ENCODE measurements at regions not wholly inside any gene's neighbourhood (a gene's known extent, or its start where the extent isn't known, plus 50 kb on each side); places are given as distances from the start of the nearest gene placed in this dataset.

- no peaks in the 10 kb centered on the region for H3K4me1 Mint-ChIP-seq
- no peaks in the 10 kb centered on the region for H3K36me3 Mint-ChIP-seq (ENCODE audit: low read depth)
- H3K9me3 Mint-ChIP-seq: peaks cover 9% of the 10 kb centered on the region
- TF ChIP-seq, protein P1, sequence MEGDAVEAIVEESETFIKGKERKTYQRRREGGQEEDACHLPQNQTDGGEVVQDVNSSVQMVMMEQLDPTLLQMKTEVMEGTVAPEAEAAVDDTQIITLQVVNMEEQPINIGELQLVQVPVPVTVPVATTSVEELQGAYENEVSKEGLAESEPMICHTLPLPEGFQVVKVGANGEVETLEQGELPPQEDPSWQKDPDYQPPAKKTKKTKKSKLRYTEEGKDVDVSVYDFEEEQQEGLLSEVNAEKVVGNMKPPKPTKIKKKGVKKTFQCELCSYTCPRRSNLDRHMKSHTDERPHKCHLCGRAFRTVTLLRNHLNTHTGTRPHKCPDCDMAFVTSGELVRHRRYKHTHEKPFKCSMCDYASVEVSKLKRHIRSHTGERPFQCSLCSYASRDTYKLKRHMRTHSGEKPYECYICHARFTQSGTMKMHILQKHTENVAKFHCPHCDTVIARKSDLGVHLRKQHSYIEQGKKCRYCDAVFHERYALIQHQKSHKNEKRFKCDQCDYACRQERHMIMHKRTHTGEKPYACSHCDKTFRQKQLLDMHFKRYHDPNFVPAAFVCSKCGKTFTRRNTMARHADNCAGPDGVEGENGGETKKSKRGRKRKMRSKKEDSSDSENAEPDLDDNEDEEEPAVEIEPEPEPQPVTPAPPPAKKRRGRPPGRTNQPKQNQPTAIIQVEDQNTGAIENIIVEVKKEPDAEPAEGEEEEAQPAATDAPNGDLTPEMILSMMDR (IDR thresholded peaks at IDR 0.05): no peak
- no peak for DNase-seq
- H3K27ac Mint-ChIP-seq: no peak overlapping the region
- H3K27me3 Mint-ChIP-seq (ENCODE audit: low read depth, poor library complexity): peaks cover 27% of the 10 kb centered on the region
- H3K4me3 Mint-ChIP-seq: no peak overlapping the region
Measured at GRCh38 chr15:88323976-88324740, 67.6 kb upstream of the NTRK3 start.

- no peaks in the 10 kb centered on the region for H3K36me3 Mint-ChIP-seq (ENCODE audit: low read depth)
- peaks cover 11% of the 10 kb centered on the region for H3K9me3 Mint-ChIP-seq
- no peaks in the 10 kb centered on the region for H3K4me1 Mint-ChIP-seq
- H3K27me3 Mint-ChIP-seq (ENCODE audit: low read depth, poor library complexity): peaks cover 22% of the 10 kb centered on the region
- TF ChIP-seq, protein P1 (IDR thresholded peaks at IDR 0.05): no peak
- no peak overlapping the region for H3K27ac Mint-ChIP-seq
- no peak overlapping the region for H3K4me3 Mint-ChIP-seq
- no peak for DNase-seq
Measured at GRCh38 chr15:88323468-88323867, 66.9 kb upstream of the NTRK3 start.

GRCh38 chr15:88322461-88322860 lies 65.9 kb upstream of the NTRK3 start:
- no peak overlapping the region for H3K4me3 Mint-ChIP-seq
- TF ChIP-seq, protein P1 (IDR thresholded peaks at IDR 0.05): no peak
- H3K27ac Mint-ChIP-seq: no peak overlapping the region
- H3K27me3 Mint-ChIP-seq (ENCODE audit: low read depth, poor library complexity): peaks cover 22% of the 10 kb centered on the region
- no peak for DNase-seq
- H3K9me3 Mint-ChIP-seq: peaks cover 11% of the 10 kb centered on the region
- H3K4me1 Mint-ChIP-seq: no peaks in the 10 kb centered on the region
- H3K36me3 Mint-ChIP-seq (ENCODE audit: low read depth): no peaks in the 10 kb centered on the region

GRCh38 chr15:88321271-88321670 lies 64.7 kb upstream of the NTRK3 start:
- no peak overlapping the region for H3K4me3 Mint-ChIP-seq
- no peaks in the 10 kb centered on the region for H3K4me1 Mint-ChIP-seq

DNA sequence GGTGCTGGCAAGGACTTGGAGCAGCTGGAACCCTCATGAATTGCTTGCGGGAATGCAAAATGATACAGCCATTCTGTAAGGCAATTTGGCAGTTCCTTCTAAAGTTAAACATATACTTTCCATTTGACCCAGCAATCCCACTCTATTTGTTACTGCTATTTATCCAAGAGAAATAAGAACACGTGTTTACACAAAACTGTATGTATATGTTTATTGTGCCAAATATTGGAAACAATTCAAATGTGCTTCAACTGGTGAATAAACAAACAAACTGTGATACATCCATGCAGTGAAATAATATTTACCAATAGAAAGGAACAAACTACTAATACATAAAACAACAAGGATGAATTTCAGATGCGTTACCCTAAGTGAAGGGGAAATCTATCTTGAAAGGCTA lies 60.0 kb upstream of the NTRK3 start:
- DNase-seq: no peak
- peaks cover 29% of the 10 kb centered on the region for H3K27me3 Mint-ChIP-seq (ENCODE audit: low read depth, poor library complexity)
- no peaks in the 10 kb centered on the region for H3K36me3 Mint-ChIP-seq (ENCODE audit: low read depth)
- H3K9me3 Mint-ChIP-seq: peaks cover 30% of the 10 kb centered on the region
- no peak overlapping the region for H3K27ac Mint-ChIP-seq
- TF ChIP-seq, protein P1 (IDR thresholded peaks at IDR 0.05): no peak
- no peaks in the 10 kb centered on the region for H3K4me1 Mint-ChIP-seq
- H3K4me3 Mint-ChIP-seq: no peak overlapping the region

More at GRCh38 chr15:88321271-88321670, 64.7 kb upstream of the NTRK3 start:
- TF ChIP-seq, protein P1 (IDR thresholded peaks at IDR 0.05): no peak
- peaks cover 11% of the 10 kb centered on the region for H3K9me3 Mint-ChIP-seq
- no peaks in the 10 kb centered on the region for H3K36me3 Mint-ChIP-seq (ENCODE audit: low read depth)
- H3K27ac Mint-ChIP-seq: peak overlapping the region; percentile 43
- peaks cover 17% of the 10 kb centered on the region for H3K27me3 Mint-ChIP-seq (ENCODE audit: low read depth, poor library complexity)
- no peak for DNase-seq
